ENCODE measurements at regions not wholly inside any gene's neighbourhood (a gene's known extent, or its start where the extent isn't known, plus 50 kb on each side); places are given as distances from the start of the nearest gene placed in this dataset.

DNA sequence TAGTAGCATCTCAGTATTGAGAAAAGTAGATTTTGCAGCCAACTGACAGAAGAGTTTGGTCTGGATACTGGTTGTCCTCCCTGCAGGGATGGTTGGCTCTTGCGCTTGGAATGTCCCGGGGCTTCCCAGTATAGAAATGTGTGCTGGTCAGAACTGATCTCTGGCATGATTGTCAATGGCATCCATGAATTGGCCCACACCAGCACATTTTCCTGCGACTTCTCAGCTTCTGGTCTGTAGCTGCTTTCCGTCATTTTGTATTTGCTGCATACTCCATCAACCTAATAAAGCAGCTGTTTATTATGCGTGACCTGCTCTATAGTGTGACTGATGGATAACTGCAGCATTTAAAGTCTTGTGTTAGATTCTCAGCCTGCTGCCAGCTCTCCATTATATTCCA is 203.7 kb downstream of the S1PR1 start:
- no peak for TF ChIP-seq EP300 (IDR thresholded peaks at IDR 0.05)
- TF ChIP-seq POLR2AphosphoS5 (IDR thresholded peaks at IDR 0.05) = no peak
- TF ChIP-seq, protein P1, sequence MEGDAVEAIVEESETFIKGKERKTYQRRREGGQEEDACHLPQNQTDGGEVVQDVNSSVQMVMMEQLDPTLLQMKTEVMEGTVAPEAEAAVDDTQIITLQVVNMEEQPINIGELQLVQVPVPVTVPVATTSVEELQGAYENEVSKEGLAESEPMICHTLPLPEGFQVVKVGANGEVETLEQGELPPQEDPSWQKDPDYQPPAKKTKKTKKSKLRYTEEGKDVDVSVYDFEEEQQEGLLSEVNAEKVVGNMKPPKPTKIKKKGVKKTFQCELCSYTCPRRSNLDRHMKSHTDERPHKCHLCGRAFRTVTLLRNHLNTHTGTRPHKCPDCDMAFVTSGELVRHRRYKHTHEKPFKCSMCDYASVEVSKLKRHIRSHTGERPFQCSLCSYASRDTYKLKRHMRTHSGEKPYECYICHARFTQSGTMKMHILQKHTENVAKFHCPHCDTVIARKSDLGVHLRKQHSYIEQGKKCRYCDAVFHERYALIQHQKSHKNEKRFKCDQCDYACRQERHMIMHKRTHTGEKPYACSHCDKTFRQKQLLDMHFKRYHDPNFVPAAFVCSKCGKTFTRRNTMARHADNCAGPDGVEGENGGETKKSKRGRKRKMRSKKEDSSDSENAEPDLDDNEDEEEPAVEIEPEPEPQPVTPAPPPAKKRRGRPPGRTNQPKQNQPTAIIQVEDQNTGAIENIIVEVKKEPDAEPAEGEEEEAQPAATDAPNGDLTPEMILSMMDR (IDR thresholded peaks at IDR 0.05) = no peak

Measured in suprapubic skin (tissue), 4 donors.